NCI-H2227 (cell line): ENCODE measurements at regions not wholly inside any gene's neighbourhood (a gene's known extent, or its start where the extent isn't known, plus 50 kb on each side); places are given as distances from the start of the nearest gene placed in this dataset.

ENCODE experiments used
- DNase-seq: peaks from one replicate; lab custom pipeline; 2025; ENCODE audit not compliant: unreplicated experiment; lab: John Stamatoyannopoulos, UW

DNA sequence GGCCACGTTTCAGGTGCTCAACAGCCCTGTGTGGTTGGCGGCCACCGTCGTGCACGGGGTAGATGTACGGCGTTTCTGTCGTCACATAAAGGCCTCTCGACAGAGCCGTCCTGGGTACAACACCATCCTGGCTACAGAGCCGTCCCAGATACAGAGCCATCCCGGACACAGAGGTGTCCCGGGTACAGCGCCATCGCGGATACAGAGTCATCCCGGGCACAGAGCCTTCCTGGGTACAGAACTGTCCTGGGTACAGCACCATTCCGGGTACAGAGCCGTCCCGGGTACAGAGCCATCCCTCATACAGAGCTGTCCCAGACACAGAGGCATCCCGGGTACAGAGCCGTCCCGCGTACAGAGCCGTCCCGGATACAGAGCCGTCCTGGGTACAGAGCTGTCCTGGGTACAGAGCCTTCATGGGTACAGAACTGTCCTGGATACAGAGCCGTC is 222.7 kb upstream of the SOX1 start:
- no peak for DNase-seq

GRCh38 chr13:111844682-111845081 is 222.3 kb upstream of the SOX1 start:
- DNase-seq, result no peak

DNA sequence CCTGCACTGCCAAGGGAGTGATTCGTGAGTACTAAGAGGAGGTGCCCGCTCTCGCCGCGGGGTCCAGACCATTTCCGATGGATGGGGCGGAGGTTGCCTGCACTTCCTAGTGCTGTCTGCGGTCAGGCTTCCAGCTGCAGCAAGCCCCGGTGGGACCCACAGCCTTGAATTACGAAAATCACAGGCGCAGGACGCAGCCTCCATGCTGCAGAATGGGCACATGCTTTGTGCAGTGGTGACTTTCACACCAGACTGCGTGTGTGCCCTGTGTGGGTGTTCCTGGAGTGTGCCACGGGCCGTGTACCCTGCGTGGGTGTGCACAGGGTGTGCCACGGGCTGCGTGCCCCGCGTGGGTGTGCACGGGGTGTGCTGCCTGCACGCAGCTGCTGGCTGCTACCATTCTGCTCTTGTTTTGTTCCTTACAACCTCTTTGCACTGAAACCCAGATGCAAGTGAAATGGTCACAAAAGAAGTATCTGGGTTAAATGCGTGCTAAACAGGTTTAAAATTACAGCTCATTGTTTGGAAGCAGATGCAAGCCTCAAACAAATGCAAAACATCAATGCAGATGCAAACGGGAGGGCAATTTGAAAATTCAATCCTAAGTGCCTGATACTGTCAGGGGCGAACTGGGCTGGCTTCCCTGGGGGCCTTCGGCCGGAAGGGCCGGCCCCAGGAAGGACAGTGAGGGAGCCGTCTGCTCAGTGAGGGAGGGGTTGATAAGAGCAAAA is 221.2 kb upstream of the SOX1 start:
- no peak for DNase-seq

DNA sequence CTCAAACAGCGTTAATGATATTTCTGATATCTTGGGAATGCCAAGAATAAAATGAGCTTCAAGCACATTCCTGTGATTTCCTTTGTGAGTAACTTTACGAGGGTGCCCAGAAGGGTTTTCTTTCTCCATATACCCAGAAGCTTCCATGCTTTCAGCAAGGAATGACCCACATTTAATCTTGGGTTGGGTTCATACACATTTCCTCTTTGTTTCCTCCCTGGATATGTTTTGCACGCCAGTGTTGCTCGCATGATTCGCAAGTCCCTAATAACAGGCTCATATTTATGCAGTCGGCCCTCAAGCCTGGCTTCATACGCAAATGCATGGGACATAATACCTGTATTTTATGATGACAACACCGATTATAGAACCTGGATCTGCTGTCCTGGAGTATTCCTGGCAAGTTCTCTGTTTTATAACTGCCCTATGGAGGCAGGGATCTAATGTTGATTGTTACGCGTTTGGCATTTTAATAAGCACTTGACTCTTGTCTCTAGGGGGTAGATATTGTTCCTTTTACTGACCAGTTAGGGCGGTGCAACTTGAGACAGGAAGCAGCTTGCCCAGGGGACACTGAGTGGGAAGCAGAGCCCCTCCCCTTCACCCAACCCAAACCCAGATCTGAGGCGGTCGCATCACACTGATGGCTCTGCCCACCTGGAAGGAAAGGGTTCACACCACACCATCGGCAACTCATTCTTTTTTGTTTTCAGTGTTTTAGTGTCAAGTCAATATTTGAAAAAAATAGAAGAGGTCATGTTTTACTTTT is 220.4 kb upstream of the SOX1 start:
- no peak for DNase-seq

DNA sequence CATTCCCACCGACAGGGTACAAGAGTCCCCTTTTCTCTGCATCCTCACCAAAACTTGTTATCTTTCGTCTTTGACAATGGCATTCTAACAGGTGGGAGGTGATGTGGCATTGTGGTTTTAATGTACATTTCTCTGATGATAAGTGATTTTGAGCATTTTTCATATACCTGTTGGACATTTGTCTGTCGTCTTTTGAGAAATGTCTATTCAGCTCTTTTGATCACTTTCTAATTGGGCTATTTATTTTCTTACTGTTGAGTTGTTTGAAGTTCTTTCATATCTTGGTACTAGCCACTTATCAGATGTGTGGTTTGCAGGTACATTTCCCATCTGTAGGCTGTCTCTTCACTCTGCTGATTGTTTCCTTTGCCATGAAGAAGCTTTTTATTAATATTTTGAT is 219.0 kb upstream of the SOX1 start:
- no peak for DNase-seq

DNA sequence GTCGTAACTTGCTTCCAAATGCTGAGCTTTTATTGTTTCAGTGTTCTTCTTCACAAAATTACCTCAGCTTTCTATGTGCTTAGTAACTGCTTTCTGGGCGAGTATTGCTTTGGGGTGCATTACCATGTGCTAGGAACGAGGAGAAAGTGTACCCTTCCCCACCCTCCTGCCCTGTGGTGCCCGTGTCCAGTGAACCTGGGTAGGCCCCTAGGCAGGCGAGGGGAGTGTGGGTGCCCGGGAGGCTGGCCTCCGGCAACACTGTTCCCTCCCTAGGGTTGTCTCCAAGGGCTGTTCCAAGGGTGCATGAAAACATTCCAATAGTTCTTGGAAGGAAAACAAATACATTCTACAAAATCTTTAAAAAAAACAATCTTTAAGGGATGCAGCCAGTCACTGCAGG is 216.5 kb upstream of the SOX1 start:
- no peak for DNase-seq

- DNase-seq, result no peak
Observed at GRCh38 chr13:111850976-111851375, 216.0 kb upstream of the SOX1 start.

GRCh38 chr13:111852725-111853518 is 214.0 kb upstream of the SOX1 start:
- peak; percentile 24 for DNase-seq

- peak; percentile 78 for DNase-seq
Observed at GRCh38 chr13:111853721-111854120, 213.2 kb upstream of the SOX1 start.

DNA sequence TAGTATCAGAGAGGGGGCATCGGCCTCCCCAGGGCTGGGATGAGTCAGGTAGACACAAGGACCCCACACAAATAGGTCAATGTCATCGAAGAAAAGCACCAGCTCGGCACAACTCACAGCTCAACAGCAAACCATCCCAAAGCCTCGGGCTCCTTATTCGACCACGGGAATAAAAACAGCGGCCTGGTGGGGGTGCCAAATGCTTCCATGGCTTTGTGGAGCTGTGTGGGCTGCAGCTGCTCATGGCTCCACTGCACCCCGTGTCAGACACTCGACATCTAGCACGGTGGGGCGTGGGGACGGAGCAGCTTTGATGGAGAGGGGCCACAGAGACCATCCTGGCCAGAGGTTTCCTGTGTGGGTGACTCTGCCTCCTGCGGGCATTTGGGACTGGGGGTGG is 212.5 kb upstream of the SOX1 start:
- no peak for DNase-seq

- DNase-seq, result no peak
Observed at GRCh38 chr13:111855191-111855590, 211.8 kb upstream of the SOX1 start.

DNA sequence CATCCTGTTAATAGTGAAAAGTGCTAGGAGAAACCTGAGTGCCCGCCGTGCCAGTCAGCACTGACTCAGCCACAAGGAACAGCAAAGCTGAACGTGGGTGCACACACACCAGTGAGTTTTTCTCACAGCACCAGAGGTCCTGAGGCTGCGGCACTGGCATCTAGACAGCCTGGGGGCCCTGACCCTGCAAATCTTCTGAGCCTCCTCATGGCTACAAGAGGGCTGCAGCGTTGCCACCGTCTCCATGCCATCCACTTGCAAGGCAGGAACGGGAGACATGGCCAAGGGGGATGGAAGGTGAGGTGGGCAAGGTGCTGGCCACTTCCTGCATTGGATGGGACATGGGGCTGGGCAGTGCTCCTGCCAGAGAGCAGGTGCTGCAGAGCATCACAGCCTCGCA is 211.2 kb upstream of the SOX1 start:
- no peak for DNase-seq

DNA sequence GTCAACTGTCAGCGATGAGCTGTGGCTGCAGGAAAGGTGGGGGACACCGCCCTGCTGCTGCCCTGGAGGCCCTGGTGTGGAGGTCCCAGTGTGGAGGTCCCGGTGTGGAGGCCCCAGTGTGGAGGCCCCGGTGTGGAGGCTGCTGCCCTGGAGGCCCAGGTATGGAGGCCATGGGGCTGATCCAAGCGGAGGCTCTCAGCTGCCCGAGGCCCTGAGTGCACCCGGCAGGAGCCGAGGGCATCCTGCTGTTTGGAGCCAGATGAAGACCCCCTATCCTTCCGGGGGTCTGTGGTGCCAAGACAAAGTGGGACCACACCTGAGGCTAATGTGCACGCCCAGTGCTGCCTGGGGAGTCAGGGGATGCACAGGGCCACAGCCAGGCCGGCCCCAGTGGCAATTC is 210.4 kb upstream of the SOX1 start:
- no peak for DNase-seq

DNA sequence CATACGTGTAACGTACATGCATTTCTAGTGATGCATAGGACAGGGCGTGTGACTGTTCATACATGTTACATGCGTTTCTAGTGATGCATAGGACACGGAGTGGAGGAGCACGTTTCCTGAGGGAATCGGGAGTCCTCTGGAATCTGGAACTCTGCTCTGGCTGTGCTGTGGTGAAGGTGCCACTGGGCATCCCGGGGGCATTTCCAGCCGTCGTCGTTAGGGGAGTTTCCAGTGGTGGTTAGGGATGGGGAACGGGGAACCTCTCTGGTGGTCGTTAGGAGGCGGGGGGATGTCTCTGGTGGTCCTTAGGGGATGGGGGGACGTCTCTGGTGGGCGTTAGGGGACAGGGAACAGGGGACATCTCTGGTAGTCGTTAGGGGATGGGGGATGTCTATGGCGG is 209.6 kb upstream of the SOX1 start:
- DNase-seq, result no peak

GRCh38 chr13:111857846-111858560 is 208.9 kb upstream of the SOX1 start:
- DNase-seq, result no peak

DNA sequence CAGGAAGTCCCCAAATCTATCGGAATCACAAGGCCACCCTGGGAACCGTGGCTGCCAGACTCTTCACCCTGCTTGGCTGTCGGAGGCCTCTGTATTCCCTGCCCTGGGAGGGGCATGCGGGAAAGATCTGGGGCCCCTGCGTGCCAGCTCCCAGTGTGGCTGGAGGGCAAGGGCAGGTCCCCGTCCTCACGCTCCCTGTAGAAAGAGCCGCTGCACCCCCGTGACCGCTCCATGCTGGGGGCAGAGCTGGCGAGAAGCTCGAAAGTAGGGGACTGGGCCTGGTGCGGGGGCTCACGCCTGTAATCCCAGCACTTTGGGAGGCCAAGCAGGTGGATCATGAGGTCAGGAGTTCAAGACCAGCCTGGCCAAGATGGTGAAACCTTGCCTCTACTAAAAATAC is 208.4 kb upstream of the SOX1 start:
- no peak for DNase-seq

DNA sequence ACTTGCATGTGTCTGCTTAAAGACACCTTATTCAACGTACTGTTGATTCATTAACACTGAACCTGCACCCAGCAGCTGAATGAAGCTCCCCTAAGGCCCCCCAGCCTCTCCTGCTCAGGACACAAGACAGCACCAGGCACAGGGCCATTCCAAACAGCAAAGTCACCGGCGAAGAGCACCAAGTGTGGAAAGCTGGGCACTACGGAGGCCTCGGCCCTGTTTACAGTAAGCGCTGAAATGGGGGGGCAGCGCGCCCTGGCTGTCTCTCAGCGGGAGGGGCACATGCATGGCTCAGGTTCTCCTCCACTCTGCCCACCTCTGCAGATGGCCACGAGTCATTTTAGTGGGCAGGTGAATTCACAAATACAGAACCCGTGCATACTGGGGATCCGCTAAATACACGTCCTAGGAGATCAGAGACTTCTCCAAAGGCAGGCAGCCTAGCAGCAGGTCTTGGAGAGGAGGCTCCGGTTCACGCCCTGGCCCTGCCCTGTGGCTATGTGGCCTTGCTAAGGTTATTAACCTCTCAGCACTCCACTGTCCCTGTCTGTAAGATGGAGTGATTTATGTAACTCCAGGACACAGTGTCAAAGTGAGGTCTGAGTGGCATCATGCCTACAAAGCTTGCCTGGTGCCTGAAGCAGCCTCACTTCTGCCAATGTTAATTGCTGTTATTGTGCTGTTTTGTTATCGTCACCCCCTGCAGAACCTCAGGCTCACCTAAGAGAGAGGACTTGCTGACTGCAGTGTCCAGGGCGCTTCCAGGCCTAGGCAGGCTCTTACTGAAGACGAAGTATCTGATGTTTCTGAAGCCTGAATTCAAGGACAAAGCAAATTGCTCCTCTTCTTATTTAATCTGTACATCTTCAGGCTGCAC is 207.4 kb upstream of the SOX1 start:
- no peak for DNase-seq

DNA sequence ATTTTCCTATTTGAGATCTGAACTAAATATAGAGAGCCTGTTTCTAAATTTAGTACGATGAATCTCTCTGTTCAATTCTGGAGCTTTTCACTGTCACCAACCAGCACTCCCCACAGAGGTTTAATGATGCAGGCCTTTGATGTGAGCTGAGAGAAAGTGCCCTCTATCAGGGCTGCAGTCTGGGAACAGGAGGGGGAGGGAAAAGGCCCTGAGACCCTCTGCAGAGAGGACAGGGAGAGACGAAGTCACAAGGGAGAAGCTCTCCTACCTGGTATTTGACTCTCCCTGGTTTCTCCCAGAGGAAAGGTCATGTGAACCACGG is 206.8 kb upstream of the SOX1 start:
- DNase-seq, result peak; percentile 24

DNA sequence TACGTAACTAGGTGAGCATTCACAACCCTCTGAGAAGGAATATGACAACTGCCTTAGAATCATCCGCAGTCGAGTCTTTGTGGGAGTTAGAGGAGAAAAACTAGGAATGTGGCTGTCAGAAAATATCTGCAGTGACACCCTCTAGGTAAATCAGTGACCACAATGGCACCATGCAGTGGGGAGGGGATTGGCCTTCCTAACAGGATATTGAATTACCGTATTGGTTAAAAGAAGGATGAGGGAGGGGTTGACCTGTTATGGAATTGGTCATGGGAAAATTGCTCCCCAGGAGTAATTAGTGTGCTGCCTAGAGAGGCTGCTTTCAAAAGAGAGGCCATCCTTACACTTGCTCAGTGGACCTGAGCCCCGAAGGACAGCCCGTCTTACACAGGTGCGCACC is 205.6 kb upstream of the SOX1 start:
- no peak for DNase-seq

- no peak for DNase-seq
Observed at GRCh38 chr13:111861766-111862366, 205.1 kb upstream of the SOX1 start.
